Trophoblast cell (in vitro differentiated cells and primary cell): ENCODE measurements at regions not wholly inside any gene's neighbourhood (a gene's known extent, or its start where the extent isn't known, plus 50 kb on each side); places are given as distances from the start of the nearest gene placed in this dataset.
A peak's percentile ranks its signal among the peaks of the same experiment; 100 is the strongest.

Source experiments
- DNase-seq, 2 donors: peaks; one replicate each; pipeline ENCODE4 v3.0.0-alpha.2; 2016
- H2AFZ ChIP-seq: 2 replicates; pipeline ENCODE4 v1.6.1; 2013; ENCODE audit warnings: low read length, moderate library complexity, mild to moderate bottlenecking; ENCODE audit not compliant: insufficient read depth, poor library complexity
- H2AK5ac ChIP-seq: 2 replicates; pipeline ENCODE4 v1.6.1; 2013; ENCODE audit warnings: mild to moderate bottlenecking, low read length
- H2BK120ac ChIP-seq: 2 replicates; pipeline ENCODE4 v1.6.1; 2013; ENCODE audit warnings: low read length, mild to moderate bottlenecking, moderate library complexity; ENCODE audit not compliant: insufficient read depth, poor library complexity
- H2BK12ac ChIP-seq: 2 replicates; pipeline ENCODE4 v1.6.1; 2013; ENCODE audit warnings: mild to moderate bottlenecking, low read length, moderate library complexity
- H2BK5ac ChIP-seq: 2 replicates; pipeline ENCODE4 v1.6.1; 2013; ENCODE audit warnings: low read length, low read depth, moderate library complexity, mild to moderate bottlenecking; ENCODE audit not compliant: poor library complexity
- H3K14ac ChIP-seq: 2 replicates; pipeline ENCODE4 v1.6.1; 2013; ENCODE audit warnings: mild to moderate bottlenecking, low read length
- H3K18ac ChIP-seq: 2 replicates; pipeline ENCODE4 v1.6.1; 2013; ENCODE audit warnings: mild to moderate bottlenecking, low read length
- H3K23ac ChIP-seq: 2 replicates; pipeline ENCODE4 v1.6.1; 2013; ENCODE audit warnings: low read length
- H3K27ac ChIP-seq: 2 replicates; pipeline ENCODE4 v1.5.1; 2013; ENCODE audit warnings: low read depth, mild to moderate bottlenecking, inconsistent platforms, low read length, moderate library complexity
- H3K27me3 ChIP-seq: 2 replicates; pipeline ENCODE4 v1.6.1; 2013; ENCODE audit warnings: inconsistent platforms, mild to moderate bottlenecking, low read length, moderate library complexity; ENCODE audit not compliant: insufficient read depth
- H3K36me3 ChIP-seq, 2 experiments: 1 replicate in 1 of 2; 2 replicates in 1 of 2; pipeline ENCODE4 v1.6.1; 2013; ENCODE audit warnings: low read length in 2 of 2, mild to moderate bottlenecking in 2 of 2, moderate library complexity in 1 of 2; ENCODE audit not compliant: insufficient read depth in 2 of 2, control insufficient read depth in 1 of 2
- H3K4ac ChIP-seq: 2 replicates; pipeline ENCODE4 v1.6.1; 2013; ENCODE audit warnings: low read depth, mild to moderate bottlenecking, low read length, moderate library complexity
- H3K4me1 ChIP-seq, 2 experiments: 1 replicate in 1 of 2; 2 replicates in 1 of 2; pipeline ENCODE4 v1.6.1; 2013; ENCODE audit warnings: low read length in 2 of 2, mild to moderate bottlenecking in 2 of 2, moderate library complexity in 1 of 2; ENCODE audit not compliant: insufficient read depth in 2 of 2, control insufficient read depth in 1 of 2
- H3K4me2 ChIP-seq: 2 replicates; pipeline ENCODE4 v1.6.1; 2013; ENCODE audit warnings: inconsistent platforms, mild to moderate bottlenecking, low read length, moderate library complexity
- H3K4me3 ChIP-seq: 2 replicates; pipeline ENCODE4 v1.5.1; 2013; ENCODE audit warnings: mild to moderate bottlenecking, low read depth, low read length, inconsistent platforms
- H3K79me1 ChIP-seq: one replicate; pipeline ENCODE4 v1.6.1; 2013; ENCODE audit warnings: low read length
- H3K79me2 ChIP-seq: 2 replicates; pipeline ENCODE4 v1.6.1; 2013; ENCODE audit warnings: low read length, mild to moderate bottlenecking; ENCODE audit not compliant: control insufficient read depth, insufficient read depth, poor library complexity
- H3K9ac ChIP-seq: 2 replicates; pipeline ENCODE4 v1.6.1; 2013; ENCODE audit warnings: mild to moderate bottlenecking, low read length
- H3K9me3 ChIP-seq: 2 replicates; pipeline ENCODE4 v1.6.1; 2013; ENCODE audit warnings: low read depth, mild to moderate bottlenecking, control low read depth, inconsistent platforms, low read length; ENCODE audit not compliant: insufficient read depth
- H4K12ac ChIP-seq: 2 replicates; pipeline ENCODE4 v1.6.1; 2013; ENCODE audit warnings: low read depth, mild to moderate bottlenecking, low read length, moderate library complexity
- H4K8ac ChIP-seq: 2 replicates; pipeline ENCODE4 v1.6.1; 2013; ENCODE audit warnings: low read depth, mild to moderate bottlenecking, low read length, moderate library complexity
- H4K91ac ChIP-seq: one replicate; pipeline ENCODE4 v1.6.1; 2013; ENCODE audit warnings: low read depth, mild to moderate bottlenecking, low read length, moderate library complexity
- WGBS: extraction: QIAGEN DNeasy Blood & Tissue Kit; methylation state at CpG from one replicate; pipeline ENCODE4 v1.1.7; 2013; ENCODE audit warnings: missing lambda C conversion rate; ENCODE audit not compliant: insufficient read length, insufficient coverage; ENCODE audit errors: extremely low coverage; 5-methylcytosine and 5-hydroxymethylcytosine counted together

GRCh38 chr3:71863563-71864190 is 78.7 kb upstream of the PROK2 start:
- Histone ChIP-seq H4K8ac (no peak overlapping the region), H3K79me2 (no peaks in the 10 kb centered on the region), H3K79me1 (no peaks in the 10 kb centered on the region), H3K23ac (no peak overlapping the region), H3K27me3 (no peaks in the 10 kb centered on the region), H3K4me1 (no peaks in the 10 kb centered on the region), H4K12ac (no peak overlapping the region), H3K27ac (no peak overlapping the region), H2AK5ac (no peak overlapping the region), H3K9me3 (peaks cover 3% of the 10 kb centered on the region), H2BK12ac (no peak overlapping the region), H3K4me2 (no peak overlapping the region), H2BK120ac (no peak overlapping the region), H3K36me3 (no peaks in the 10 kb centered on the region), H2AFZ (no peak overlapping the region), H3K18ac (no peak overlapping the region), H3K4me3 (no peak overlapping the region), H3K4ac (no peak overlapping the region), H2BK5ac (no peak overlapping the region), H4K91ac (no peak overlapping the region), H3K14ac (no peak overlapping the region), H3K9ac (no peak overlapping the region)
- no CpG with 5 or more reads among the region's 5 CpGs for WGBS
- DNase-seq: no peak

- no peaks in the 10 kb centered on the region for H3K79me2 ChIP-seq
- H4K8ac ChIP-seq: no peak overlapping the region
- H2AFZ ChIP-seq: no peak overlapping the region
- H2AK5ac ChIP-seq: no peak overlapping the region
- H3K9me3 ChIP-seq: peaks cover 3% of the 10 kb centered on the region
- H3K79me1 ChIP-seq: no peaks in the 10 kb centered on the region
- H3K4me3 ChIP-seq: no peak overlapping the region
- no peak overlapping the region for H3K14ac ChIP-seq
- no peak overlapping the region for H3K18ac ChIP-seq
- H3K4ac ChIP-seq: no peak overlapping the region
- WGBS: no CpG with 5 or more reads among the region's 2 CpGs
- H3K4me2 ChIP-seq: no peak overlapping the region
- no peak overlapping the region for H4K12ac ChIP-seq
- no peaks in the 10 kb centered on the region for H3K27me3 ChIP-seq
- H3K4me1 ChIP-seq: no peaks in the 10 kb centered on the region
- H3K9ac ChIP-seq: no peak overlapping the region
- H3K23ac ChIP-seq: no peak overlapping the region
- no peak overlapping the region for H2BK120ac ChIP-seq
- DNase-seq: peak in 1 of 2 donors; percentile 44
- H3K36me3 ChIP-seq: no peaks in the 10 kb centered on the region
- H4K91ac ChIP-seq: no peak overlapping the region
- H3K27ac ChIP-seq: no peak overlapping the region
- no peak overlapping the region for H2BK12ac ChIP-seq
- H2BK5ac ChIP-seq: no peak overlapping the region
These were observed 77.6 kb upstream of the PROK2 start for GRCh38 chr3:71862371-71863140.

- no peak overlapping the region for H3K14ac ChIP-seq
- no peak overlapping the region for H2BK12ac ChIP-seq
- no peaks in the 10 kb centered on the region for H3K4me1 ChIP-seq
- no peaks in the 10 kb centered on the region for H3K27me3 ChIP-seq
- H3K18ac ChIP-seq: no peak overlapping the region
- H3K79me2 ChIP-seq: no peaks in the 10 kb centered on the region
- no peak overlapping the region for H3K9ac ChIP-seq
- no peak overlapping the region for H3K4me2 ChIP-seq
- no peak overlapping the region for H2BK120ac ChIP-seq
- no CpG with 5 or more reads among the region's 3 CpGs for WGBS
- no peak overlapping the region for H3K4ac ChIP-seq
- H4K91ac ChIP-seq: no peak overlapping the region
- H3K4me3 ChIP-seq: no peak overlapping the region
- H2AK5ac ChIP-seq: no peak overlapping the region
- H3K36me3 ChIP-seq: no peaks in the 10 kb centered on the region
- no peaks in the 10 kb centered on the region for H3K79me1 ChIP-seq
- H3K23ac ChIP-seq: no peak overlapping the region
- peaks cover 3% of the 10 kb centered on the region for H3K9me3 ChIP-seq
- no peak overlapping the region for H4K12ac ChIP-seq
- H2BK5ac ChIP-seq: no peak overlapping the region
- no peak overlapping the region for H4K8ac ChIP-seq
- peak in 1 of 2 donors; percentile 55 for DNase-seq
- H3K27ac ChIP-seq: no peak overlapping the region
- H2AFZ ChIP-seq: no peak overlapping the region
These were observed 74.2 kb upstream of the PROK2 start for GRCh38 chr3:71859123-71859519.

- no peak overlapping the region for H3K18ac ChIP-seq
- no peak overlapping the region for H2AK5ac ChIP-seq
- H4K8ac ChIP-seq: no peak overlapping the region
- H2AFZ ChIP-seq: no peak overlapping the region
- WGBS: no CpG with 5 or more reads among the region's 11 CpGs
- no peak for DNase-seq
- no peaks in the 10 kb centered on the region for H3K36me3 ChIP-seq
- no peak overlapping the region for H3K4me2 ChIP-seq
- no peak overlapping the region for H3K14ac ChIP-seq
- H3K4ac ChIP-seq: no peak overlapping the region
- H2BK120ac ChIP-seq: no peak overlapping the region
- H3K27ac ChIP-seq: no peak overlapping the region
- no peak overlapping the region for H2BK5ac ChIP-seq
- no peak overlapping the region for H3K4me3 ChIP-seq
- H3K9me3 ChIP-seq: peaks cover 3% of the 10 kb centered on the region
- H3K4me1 ChIP-seq: no peaks in the 10 kb centered on the region
- H4K91ac ChIP-seq: no peak overlapping the region
- H4K12ac ChIP-seq: no peak overlapping the region
- no peak overlapping the region for H3K9ac ChIP-seq
- no peaks in the 10 kb centered on the region for H3K79me1 ChIP-seq
- no peaks in the 10 kb centered on the region for H3K27me3 ChIP-seq
- H2BK12ac ChIP-seq: no peak overlapping the region
- H3K23ac ChIP-seq: no peak overlapping the region
- no peaks in the 10 kb centered on the region for H3K79me2 ChIP-seq
These were observed 73.7 kb upstream of the PROK2 start for GRCh38 chr3:71858503-71859122.
